ENCODE measurements at regions not wholly inside any gene's neighbourhood (a gene's known extent, or its start where the extent isn't known, plus 50 kb on each side); places are given as distances from the start of the nearest gene placed in this dataset.
A peak's percentile ranks its signal among the peaks of the same experiment; 100 is the strongest.
"Not testable (repeated sequence)": the region's sequence is repeated elsewhere in the genome, so short reads cannot be mapped to it uniquely, and the experiment has no call there.

DNA sequence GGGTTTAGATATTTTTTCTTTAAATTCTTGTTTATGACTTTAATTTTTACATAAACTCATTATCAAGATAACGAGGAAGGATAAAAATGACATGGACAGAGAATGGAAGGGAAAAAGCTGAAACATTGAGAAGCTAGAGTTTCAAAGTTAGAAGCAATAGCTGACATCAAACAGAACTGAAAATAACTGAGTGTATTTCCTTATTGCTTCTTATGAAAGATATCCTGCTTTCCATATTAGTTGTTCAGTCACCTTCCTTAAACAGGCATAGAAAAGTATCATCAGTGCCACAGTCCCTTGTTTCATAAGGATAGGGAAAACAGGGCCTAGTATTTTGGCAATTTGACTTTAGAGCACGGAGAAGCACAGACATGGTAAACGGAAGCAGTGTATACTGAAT lies 460.5 kb upstream of the GHITM start:
- no peak for DNase-seq

DNA sequence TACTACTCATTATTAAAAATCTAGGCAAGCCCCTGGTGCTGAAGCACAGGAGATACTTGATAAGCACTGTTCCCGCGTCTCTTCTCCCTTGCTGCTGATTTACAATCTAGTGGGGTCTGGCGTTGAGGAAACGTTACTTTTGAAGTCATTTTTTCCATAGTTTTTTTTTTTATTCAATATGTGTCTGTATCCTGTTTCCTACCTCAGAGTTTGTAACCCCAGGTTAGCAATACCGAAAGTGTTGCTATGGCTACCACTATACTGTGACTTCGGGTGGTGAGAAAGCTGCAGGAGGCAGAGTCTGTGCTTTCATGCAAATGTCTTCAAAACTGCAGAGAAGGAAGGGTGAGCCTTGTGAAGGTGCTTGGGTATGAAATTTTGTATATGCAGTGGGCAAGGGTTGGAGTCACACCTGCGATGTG lies 458.8 kb upstream of the GHITM start:
- DNase-seq: peak; percentile 31

DNA sequence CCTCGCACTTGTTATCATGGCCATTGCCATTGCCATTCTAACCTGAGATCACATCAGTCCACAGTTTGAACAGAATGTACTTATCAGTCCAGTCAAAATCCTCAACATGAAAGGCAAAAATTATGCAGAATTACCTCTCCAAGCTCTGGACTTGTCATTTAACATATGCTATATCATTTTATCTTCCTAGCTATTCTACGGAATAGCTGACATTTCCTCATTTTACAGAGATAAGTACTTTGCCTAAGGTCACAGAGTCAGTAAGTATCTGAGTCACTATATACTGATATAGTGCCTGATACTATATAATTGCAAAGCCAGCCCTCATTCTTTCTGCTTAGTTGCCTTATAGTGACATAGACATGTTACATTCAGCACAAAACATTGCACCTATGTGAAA lies 456.9 kb upstream of the GHITM start:
- no peak for DNase-seq

DNA sequence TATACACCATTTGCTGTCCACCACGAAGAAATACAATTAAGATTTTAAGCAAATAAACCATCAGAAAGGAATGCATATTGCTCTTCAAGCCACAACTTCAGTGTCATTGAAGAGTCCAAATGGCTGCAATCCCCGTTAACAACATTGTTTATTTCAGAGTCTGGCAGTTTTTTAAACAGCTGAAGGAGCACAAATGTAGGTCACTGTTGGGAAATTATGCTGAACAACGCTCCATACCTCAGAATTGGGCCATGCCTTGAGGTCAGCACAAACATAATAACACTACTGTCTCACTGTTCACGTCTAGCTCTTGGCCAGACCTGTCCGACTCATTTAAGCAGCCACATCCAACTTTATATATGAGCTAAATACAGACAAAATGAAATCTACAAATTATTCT lies 453.9 kb upstream of the GHITM start:
- DNase-seq: no peak

DNA sequence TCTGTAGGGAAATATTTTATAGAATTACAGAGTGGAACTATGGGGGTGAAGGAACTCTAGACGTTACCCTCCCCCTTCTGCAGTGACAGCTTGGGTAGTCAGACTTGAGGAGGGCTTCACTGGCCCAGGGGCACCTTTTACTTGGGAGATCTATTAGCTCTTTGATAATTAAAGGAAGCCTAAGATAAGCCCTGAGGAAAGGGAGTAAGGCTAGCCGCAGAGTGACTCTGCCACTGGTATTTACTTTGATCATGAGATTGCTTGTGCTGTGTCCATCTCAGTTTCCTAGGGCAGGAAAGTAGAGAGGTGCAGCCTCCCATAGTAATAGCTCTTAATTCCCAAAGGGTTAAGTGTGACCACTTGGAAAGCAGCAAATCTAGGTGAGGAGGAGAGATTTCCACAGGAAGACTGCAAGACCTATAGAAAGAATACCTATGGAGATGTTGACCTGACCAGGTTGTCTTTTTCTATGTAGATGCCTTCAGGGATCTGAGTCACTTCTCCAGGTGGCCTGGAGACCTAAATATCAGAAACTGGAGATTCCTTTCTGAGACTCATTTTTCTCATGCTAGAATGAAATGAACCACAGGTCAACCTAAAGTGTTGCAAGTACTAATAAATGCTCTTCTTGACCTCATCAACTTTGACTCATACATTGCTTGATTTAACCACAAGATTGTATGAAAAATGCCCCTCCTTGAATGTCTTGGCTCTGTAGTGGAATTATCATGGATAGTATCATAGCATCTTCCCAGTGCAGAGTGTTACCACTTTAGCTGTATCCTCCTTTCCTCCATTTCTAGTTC lies 447.3 kb upstream of the GHITM start:
- no peak for DNase-seq

DNA sequence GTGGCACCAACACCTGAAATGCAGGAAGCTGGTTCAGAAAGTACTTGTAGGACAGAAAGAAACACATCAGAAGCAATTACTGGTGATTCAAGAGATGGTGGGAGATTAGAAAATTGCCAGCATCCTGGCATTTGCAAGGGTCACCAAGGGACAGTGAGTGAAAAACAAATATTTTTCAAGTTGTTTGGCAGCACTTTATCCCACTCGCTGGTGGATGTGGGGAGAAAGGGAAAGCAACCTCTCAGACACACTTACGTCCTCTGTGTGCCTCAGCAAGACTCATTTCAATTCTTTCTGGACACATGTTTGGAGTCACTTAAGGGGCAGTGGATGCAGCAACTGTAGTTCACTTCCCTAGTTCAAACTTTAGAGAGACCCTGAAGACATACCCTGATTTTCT lies 440.4 kb upstream of the GHITM start:
- no peak for DNase-seq

DNA sequence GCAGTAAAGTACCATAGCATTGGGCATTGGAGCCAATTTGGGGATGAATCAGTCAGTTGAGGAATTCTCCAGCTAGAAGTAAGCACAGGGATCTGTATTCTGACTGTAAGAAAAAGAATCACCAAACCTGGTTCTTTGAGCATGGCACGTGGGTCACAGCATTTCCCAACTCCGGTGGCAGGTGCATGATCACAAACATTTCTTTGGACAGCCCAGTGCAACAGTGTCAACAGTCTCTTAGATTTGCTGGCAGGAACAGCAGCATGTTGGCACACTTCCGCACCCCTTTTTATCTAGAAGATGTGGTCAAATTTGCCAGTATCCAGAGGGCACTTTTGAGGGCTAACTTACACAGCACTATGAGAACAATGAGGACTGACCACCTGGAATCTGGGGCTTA lies 437.5 kb upstream of the GHITM start:
- no peak for DNase-seq

DNA sequence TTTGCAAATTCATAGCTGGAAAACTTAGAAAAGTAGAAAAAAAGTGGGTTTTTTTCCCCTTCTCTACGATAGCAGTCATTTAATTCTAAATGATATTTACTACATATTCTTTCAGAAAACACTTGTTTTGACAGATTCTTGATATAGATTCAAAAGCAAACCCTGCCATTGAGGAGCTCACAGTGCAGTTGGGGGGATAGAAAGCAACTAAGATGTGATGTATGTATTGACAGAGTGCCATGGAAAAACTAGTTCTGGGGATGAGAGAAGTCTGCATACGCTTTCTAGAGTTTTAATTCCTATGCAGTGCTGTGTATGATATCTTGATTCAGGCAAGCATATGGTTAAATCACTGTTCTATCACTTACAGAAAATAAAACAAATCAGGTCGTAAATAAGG lies 436.6 kb upstream of the GHITM start:
- DNase-seq: no peak

DNA sequence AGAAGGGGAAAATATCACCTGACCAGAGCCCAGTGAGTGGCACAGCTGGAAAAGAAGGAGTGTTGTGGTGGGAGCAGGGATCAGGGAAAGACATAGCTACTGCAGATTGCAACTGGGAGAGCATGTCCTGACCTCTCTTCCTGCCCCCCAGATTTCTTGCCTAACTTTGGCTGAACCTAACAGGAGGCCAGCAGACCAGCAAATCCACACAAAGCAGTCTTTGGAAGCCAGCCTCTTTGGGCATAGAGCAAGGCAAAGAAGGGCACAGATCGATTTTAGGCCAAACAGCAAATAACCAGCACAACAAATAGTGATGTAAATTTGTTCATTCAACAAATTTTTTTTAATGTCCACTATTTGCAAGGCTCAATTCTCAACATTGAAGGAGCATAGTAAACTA lies 433.2 kb upstream of the GHITM start:
- no peak for DNase-seq

DNA sequence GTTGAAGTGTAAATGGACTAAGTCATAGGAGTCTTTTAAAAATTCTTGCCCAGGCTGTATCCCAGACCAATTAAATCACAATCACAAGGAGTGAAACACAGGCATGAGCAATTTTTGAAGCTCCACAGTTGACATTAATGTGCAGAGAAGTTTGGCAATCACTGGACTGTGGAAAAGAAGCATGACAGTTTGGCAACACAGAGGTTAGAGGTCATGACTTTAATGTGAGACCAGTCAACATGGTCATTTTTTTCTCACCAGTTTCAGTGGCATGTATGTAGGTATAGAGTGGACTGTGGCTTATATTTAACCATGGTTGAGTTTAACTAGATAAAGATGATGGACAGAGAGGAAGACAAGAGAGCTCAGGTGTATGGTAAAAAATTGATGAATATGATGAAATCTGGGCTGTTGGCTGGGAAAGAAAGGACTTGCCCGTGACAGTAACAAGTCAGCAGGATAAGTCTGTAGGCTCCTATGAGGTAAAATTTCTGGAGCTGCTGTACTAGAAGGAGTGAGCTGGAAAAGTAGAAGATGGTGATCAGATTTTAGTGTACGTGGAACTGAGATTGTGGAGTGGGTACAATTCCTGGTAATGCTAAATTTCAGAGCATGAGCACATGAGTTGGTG lies 432.2 kb upstream of the GHITM start:
- DNase-seq: no peak

DNA sequence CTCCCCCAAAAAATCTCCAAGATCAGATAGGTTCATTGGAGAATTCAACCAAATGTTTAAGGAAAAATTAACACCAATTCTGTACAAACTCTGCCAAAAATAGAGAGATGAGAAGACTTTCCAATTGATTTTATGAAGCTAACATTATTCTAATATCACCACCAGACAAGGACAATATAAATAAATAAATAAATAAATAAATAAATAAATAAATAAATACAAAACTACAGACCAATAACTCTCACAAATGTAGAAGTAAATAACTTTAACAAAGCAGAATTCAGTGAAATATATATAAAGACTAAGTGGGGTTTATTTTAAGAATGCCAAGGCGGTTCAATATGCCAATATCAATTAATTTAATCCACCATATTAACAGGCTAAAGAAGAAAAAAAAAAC lies 425.9 kb upstream of the GHITM start:
- DNase-seq: no peak

DNA sequence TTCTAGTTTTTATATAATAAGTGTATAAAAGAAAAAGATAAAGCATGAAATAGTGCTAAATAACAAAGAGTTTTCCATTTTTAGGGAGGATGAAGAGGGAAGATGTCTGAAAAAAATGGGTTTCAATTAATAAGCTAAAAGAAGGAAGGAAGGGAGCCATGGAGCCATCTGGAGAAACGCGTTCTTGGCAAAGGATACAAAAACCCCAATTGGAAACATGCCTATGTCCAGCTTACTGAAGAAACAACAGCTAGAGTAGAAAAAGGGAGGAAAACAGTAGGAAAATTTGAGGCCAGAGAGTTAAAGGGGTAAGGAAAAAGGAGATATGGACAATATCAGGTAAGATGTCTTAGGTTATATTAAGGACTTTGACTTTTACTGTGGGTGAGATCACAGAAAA lies 416.2 kb upstream of the GHITM start:
- no peak for DNase-seq

DNA sequence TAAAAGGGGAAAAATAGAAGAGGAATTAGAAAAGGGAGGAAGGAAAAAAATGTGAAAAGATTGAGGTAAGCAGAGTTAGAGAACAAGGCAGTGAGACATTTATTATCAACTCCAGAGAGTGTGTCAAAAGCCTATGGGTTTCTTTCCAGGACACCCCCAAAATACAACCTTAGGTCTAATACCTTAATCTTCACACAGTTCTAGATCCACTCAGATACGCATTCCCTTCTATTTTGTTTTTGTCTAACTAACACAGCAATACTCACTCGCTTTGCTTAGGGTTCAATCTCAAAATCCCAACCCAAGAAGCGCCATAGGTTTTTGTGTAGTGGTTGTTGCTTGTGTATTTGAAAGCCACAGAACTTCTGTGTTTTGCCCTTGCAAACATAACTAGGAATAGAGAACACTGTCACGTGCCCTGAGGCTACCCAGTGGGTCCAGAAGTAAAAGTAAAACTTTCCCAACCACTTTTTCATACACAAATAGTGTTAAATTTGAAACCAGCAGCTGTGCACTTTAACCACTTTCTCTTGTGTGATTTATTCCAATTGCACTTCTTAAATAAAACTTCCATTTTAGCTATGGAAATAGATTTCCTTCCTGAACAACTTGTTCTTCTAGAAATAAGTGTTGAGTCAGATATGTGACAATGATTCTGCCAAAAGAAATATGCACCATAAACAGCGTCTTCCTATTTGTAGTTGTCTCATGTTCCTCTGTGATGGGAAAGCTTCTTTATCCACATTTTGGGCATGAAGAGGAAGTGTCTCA lies 414.7 kb upstream of the GHITM start:
- DNase-seq: no peak

DNA sequence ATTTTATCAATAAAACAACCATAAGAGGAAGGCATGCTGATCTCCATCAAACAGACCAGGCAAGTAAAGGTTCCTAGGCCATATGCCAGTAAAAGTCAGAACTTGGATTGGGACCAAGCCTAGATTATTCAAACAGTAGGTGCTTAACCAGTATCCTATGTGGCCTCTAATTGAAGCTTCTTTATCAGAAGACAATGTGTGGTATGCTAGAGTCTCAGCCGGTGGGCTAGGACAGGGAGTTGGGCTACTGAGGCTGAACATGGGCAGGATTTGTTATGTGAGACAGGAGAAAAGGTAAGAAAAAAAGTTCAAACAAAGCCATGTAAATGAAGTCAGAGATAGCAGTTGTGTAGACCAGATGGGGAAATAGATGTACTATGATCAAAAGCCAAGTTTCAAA lies 413.7 kb upstream of the GHITM start:
- peak; percentile 5 for DNase-seq

DNA sequence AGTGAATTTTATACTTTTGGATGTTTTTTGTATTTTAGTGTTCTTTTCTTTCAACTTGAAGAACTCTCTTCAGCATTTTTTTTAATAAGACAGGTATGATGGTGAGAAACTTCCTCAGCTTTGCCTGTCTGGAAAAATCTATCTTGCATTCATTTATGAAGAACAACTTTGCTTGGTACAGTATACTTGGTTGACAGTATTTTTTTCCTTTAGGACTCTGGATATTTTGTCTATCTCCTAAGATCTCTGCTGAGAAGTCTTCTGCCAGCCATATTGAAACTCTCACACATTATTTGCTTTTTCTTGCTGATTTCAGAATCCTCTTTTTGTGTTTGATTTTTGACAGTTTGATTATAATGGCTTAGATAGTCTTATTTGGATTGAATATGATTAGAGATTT lies 405.0 kb upstream of the GHITM start:
- no peak for DNase-seq

DNA sequence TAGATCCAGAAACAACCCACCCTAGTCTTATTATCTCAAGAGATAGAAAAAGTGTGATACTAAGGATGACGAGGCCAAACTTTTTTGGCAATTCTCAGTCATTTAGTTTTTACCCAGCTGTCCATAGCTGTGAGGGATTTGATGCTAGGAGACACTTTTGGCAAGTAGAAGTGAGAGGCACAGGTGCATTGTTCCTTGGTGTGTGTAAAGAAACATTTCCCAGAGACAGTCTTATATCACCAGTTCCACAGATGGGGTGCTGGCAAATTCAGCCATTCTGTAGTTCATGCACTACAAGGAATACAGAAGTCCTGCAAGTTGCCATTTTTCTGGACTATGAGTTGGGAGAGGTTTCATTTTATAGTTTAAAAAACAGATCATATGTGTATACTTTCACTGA lies 403.3 kb upstream of the GHITM start:
- no peak for DNase-seq

DNA sequence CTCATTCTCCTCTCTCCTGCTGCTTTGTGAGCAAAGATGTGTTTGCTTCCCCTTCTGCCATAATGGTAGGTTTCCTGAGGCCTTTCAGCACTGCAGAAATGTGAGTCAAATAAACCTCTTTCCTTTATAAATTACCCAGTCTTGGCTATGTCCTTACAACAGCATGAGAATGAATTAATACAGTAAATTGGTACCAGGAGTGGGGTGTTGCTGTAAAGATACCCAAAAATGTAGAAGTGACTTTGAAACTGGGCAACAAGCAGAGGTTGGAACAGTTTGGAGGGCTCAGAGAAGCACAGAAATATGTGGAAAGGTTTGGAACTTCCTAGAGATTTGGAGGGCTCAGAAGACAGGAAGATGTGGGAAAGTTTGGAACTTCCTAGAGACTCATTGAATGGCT lies 388.7 kb upstream of the GHITM start:
- DNase-seq: no peak

DNA sequence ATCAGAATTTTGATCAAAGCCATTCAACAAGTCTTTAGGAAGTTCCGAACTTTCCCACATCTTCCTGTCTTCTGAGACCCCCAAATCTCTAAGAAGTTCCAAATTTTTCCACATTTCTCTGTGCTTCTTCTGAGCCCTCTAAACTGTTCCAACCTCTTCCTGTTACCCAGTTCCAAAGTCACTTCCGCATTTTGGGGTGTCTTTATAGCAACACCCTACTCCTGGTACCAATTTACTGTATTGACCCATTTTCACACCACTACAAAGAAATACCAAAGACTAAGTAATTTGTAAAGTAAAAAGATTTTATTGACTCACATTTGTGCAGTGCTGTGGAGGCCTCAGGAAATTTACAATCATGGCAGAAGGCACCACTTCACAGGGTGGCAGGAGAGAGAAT lies 385.8 kb upstream of the GHITM start:
- no peak for DNase-seq

DNA sequence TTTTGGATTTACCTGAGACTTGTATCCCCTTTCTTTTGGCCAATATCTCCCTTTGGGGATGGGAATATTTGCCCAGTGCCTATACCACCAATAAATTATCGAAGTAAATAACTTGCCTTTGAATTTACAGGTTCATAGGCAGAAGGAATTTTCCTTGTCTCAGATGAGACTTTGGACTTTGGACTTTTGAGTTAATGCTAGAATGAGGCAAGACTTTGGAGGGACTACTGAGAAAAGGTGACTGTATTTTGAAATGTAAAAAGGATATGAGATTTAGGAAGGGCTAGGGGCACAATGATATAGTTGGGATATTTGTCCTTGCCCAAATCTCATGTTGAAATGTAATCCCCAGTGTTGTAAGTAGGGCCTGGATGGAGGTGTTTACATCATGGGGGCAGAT lies 384.5 kb upstream of the GHITM start:
- no peak for DNase-seq

DNA sequence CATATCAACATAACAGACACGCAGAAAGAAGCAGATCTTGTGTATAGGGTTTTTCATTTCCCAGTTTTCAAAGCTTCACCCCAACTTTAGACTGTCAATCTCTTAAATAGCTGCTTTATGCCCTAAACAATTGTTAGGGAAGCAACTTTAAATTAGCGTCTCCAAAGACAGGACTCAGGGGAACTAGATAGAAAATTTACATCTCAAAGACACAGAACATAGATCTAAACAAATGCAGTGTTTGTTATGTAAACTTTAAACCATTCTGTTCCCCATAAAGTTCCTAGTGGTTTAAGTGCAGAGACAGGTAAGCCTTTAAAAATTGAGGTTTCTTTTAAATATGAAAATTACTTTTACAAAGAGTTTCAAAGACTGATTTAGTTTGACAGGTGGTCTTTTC lies 379.2 kb upstream of the GHITM start:
- no peak for DNase-seq

DNA sequence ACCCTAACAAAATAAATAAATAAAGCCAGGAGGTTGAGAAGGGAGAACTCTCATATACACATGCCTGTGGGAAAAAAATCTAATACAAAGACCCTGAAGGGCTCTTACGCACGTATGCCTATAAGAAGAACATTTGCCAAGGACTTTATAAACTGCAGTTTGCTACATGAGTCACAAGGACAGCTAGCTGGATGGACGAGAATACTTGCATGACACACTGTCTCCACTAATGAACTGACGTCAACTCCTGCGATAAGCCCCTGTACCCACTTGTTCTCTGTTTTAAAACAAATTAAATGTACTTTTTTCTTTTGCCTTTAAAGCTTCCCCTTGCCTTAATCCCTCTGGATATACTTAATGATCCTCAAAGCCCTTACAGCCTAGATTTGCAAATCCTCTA lies 374.6 kb upstream of the GHITM start:
- no peak for DNase-seq

DNA sequence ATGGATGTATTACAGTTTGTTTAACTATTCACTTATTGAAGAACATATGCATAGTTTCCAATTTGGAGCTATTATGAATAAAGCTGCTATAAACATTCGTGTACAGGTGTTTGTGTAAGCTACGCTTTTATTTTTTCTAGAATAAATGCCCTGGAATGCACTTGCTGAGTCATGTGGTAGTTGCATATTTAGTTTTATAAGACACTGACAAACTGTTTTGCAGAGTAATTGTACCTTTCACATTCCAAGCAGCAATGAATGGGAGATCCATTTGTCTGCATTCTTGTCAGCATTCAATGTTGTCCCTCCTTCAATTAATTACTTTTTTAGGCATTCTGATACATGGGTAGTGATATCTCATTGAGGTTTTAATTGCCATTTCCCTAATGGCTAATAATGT lies 373.6 kb upstream of the GHITM start:
- no peak for DNase-seq

DNA sequence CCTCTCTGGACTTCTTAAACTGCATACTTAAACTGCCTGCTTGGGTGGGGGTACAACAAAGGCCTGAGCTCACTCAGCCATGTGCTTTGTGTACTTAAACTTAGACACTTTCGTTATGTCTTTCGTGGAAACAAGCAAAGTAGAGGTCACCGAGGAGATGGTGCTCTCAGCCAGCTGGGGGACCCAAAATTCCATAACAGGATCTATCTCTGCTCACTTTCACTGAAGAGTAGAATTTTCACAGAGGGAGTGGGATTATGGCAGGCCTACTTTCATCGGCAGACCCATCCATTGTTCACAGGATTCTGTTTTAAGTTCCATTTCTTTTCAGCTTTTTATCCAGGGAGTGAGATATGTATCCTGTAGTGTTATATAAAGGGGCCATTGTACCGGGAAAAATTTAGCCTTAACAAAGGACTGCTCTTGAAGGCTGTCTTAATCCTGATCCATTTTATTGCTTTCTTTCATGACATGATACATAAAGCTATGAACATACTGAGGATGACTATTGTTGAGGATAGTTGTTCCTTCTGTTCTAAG lies 370.0 kb upstream of the GHITM start:
- no peak for DNase-seq

DNA sequence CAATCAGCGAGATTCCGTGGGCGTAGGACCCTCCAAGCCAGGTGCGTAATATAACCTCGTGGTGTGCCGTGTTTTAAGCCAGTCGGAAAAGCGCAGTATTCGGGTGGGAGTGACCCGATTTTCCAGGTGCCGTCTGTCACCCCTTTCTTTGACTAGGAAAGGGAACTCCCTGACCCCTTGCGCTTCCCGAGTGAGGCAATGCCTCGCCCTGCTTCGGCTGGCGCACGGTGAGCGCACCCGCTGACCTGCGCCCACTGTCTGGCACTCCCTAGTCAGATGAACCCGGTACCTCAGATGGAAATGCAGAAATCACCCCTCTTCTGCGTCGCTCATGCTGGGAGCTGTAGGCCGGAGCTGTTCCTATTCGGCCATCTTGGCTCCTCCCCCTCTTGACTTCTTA lies 352.6 kb upstream of the GHITM start:
- not testable (repeated sequence) for DNase-seq
